GM12873 (cell line): ENCODE measurements at regions not wholly inside any gene's neighbourhood (a gene's known extent, or its start where the extent isn't known, plus 50 kb on each side); places are given as distances from the start of the nearest gene placed in this dataset.

Experiments used
- CTCF ChIP-seq: IDR thresholded peaks from 2 replicates; pipeline ENCODE4 v1.5.1; 2012; ENCODE audit warnings: low read depth, mild to moderate bottlenecking, moderate library complexity, low read length, control low read depth; ENCODE audit not compliant: insufficient read depth; ENCODE audit errors: missing control alignments

- no peak for TF ChIP-seq CTCF
These were observed 412.5 kb upstream of the KLHL4 start for GRCh38 chrX:87105131-87105530.

GRCh38 chrX:87110142-87110541 lies 407.5 kb upstream of the KLHL4 start:
- no peak for TF ChIP-seq CTCF

GRCh38 chrX:87140800-87141483 lies 376.7 kb upstream of the KLHL4 start:
- TF ChIP-seq CTCF, result no peak

GRCh38 chrX:87160435-87161010 lies 357.1 kb upstream of the KLHL4 start:
- no peak for TF ChIP-seq CTCF

- no peak for TF ChIP-seq CTCF
These were observed 349.8 kb upstream of the KLHL4 start for GRCh38 chrX:87167841-87168240.
